H9 (cell line): ENCODE measurements at regions not wholly inside any gene's neighbourhood (a gene's known extent, or its start where the extent isn't known, plus 50 kb on each side); places are given as distances from the start of the nearest gene placed in this dataset.

Experiments
- DNase-seq: peaks from one replicate; pipeline ENCODE4 v3.0.0-alpha.2; 2017
- H2AFZ ChIP-seq: one replicate; pipeline ENCODE4 v1.6.1; 2013; ENCODE audit warnings: mild to moderate bottlenecking, low read length, control low read depth, moderate library complexity
- H2AK5ac ChIP-seq: 2 replicates; pipeline ENCODE4 v1.6.1; 2013; ENCODE audit warnings: low read length, control low read depth, mixed read lengths; ENCODE audit not compliant: insufficient read length
- H2BK120ac ChIP-seq: one replicate; pipeline ENCODE4 v1.6.1; 2013; ENCODE audit warnings: low read depth, mild to moderate bottlenecking, low read length, control low read depth, inconsistent platforms; ENCODE audit not compliant: poor library complexity, severe bottlenecking
- H2BK12ac ChIP-seq: 2 replicates; pipeline ENCODE4 v1.6.1; 2013; ENCODE audit warnings: low read length, control low read depth, mixed read lengths, low read depth; ENCODE audit not compliant: insufficient read length
- H2BK15ac ChIP-seq: 2 replicates; pipeline ENCODE4 v1.6.1; 2013; ENCODE audit warnings: low read depth, low read length, control low read depth
- H2BK20ac ChIP-seq: one replicate; pipeline ENCODE4 v1.6.1; 2013; ENCODE audit warnings: low read depth, mild to moderate bottlenecking, low read length, control low read depth, inconsistent platforms; ENCODE audit not compliant: poor library complexity, severe bottlenecking
- H2BK5ac ChIP-seq: 2 replicates; pipeline ENCODE4 v1.6.1; 2013; ENCODE audit warnings: low read length, control low read depth, mixed read lengths; ENCODE audit not compliant: insufficient read length
- H3K14ac ChIP-seq: 2 replicates; pipeline ENCODE4 v1.6.1; 2013; ENCODE audit warnings: low read length, control low read depth; ENCODE audit not compliant: insufficient read depth
- H3K18ac ChIP-seq: 2 replicates; pipeline ENCODE4 v1.6.1; 2013; ENCODE audit warnings: low read depth, mild to moderate bottlenecking, mixed read lengths, low read length, control low read depth; ENCODE audit not compliant: insufficient read length
- H3K23ac ChIP-seq: 2 replicates; pipeline ENCODE4 v1.6.1; 2013; ENCODE audit warnings: low read length, control low read depth, mixed read lengths, low read depth; ENCODE audit not compliant: insufficient read length
- H3K23me2 ChIP-seq: 2 replicates; pipeline ENCODE4 v1.6.1; 2013; ENCODE audit warnings: low read depth, mild to moderate bottlenecking, mixed read lengths, low read length, control low read depth; ENCODE audit not compliant: insufficient read length, poor library complexity, severe bottlenecking
- H3K27ac ChIP-seq: 2 replicates; pipeline ENCODE4 v1.5.1; 2013; ENCODE audit warnings: low read length, control low read depth, mixed read lengths, low read depth; ENCODE audit not compliant: insufficient read length
- H3K27me3 ChIP-seq: 2 replicates; pipeline ENCODE4 v1.6.1; 2013; ENCODE audit warnings: low read length, control low read depth, inconsistent platforms; ENCODE audit not compliant: insufficient read depth
- H3K4ac ChIP-seq: 2 replicates; pipeline ENCODE4 v1.6.1; 2013; ENCODE audit warnings: low read depth, mild to moderate bottlenecking, control low read depth, inconsistent platforms, low read length, moderate library complexity
- H3K4me1 ChIP-seq: 2 replicates; pipeline ENCODE4 v1.6.1; 2013; ENCODE audit warnings: low read length, control low read depth, inconsistent platforms; ENCODE audit not compliant: insufficient read depth
- H3K4me2 ChIP-seq: 2 replicates; pipeline ENCODE4 v1.6.1; 2013; ENCODE audit warnings: low read length, control low read depth, mixed read lengths; ENCODE audit not compliant: insufficient read length, insufficient read depth
- H3K56ac ChIP-seq: 2 replicates; pipeline ENCODE4 v1.6.1; 2013; ENCODE audit warnings: low read depth, mild to moderate bottlenecking, mixed read lengths, low read length, control low read depth; ENCODE audit not compliant: insufficient read length
- H3K79me1 ChIP-seq: 2 replicates; pipeline ENCODE4 v1.6.1; 2013; ENCODE audit warnings: low read depth, mild to moderate bottlenecking, moderate library complexity, low read length, control low read depth, inconsistent platforms; ENCODE audit not compliant: insufficient read depth, poor library complexity, severe bottlenecking
- H3K79me2 ChIP-seq: 2 replicates; pipeline ENCODE4 v1.6.1; 2013; ENCODE audit warnings: low read length, control low read depth, inconsistent platforms; ENCODE audit not compliant: insufficient read depth
- H3K9ac ChIP-seq: 2 replicates; pipeline ENCODE4 v1.6.1; 2013; ENCODE audit warnings: low read length, control low read depth, mixed read lengths; ENCODE audit not compliant: insufficient read length; ENCODE audit errors: extremely low read depth
- H3K9me3 ChIP-seq: one replicate; pipeline ENCODE4 v1.6.1; 2013; ENCODE audit warnings: low read depth, low read length, inconsistent platforms; ENCODE audit not compliant: control insufficient read depth
- H3T11ph ChIP-seq: one replicate; pipeline ENCODE4 v1.6.1; 2013; ENCODE audit warnings: mild to moderate bottlenecking, low read length, control low read depth, inconsistent platforms
- H4K20me1 ChIP-seq: one replicate; pipeline ENCODE4 v1.6.1; 2013; ENCODE audit not compliant: control insufficient read depth, insufficient read length, insufficient read depth
- H4K5ac ChIP-seq: 2 replicates; pipeline ENCODE4 v1.6.1; 2013; ENCODE audit warnings: low read depth, mild to moderate bottlenecking, mixed read lengths, low read length, control low read depth; ENCODE audit not compliant: insufficient read length
- H4K8ac ChIP-seq: replicated peaks from 2 replicates; pipeline ENCODE4 v1.6.1; 2013; ENCODE audit warnings: low read length, control low read depth, mixed read lengths, low read depth; ENCODE audit not compliant: insufficient read length
- H4K91ac ChIP-seq: 2 replicates; pipeline ENCODE4 v1.6.1; 2013; ENCODE audit warnings: low read depth, mild to moderate bottlenecking, moderate library complexity, mixed read lengths, low read length, control low read depth; ENCODE audit not compliant: insufficient read length
- H3K27ac Mint-ChIP-seq, 3 experiments: 2 replicates in 2 of 3; 3 replicates in 1 of 3; pipeline ENCODE4 v1.8.0; 2020 to 2021; ENCODE audit warnings: mixed read lengths in 3 of 3, mild to moderate bottlenecking in 1 of 3, moderate library complexity in 1 of 3
- H3K27me3 Mint-ChIP-seq: 2 replicates; pipeline ENCODE4 v1.8.0; 2021; ENCODE audit warnings: low read depth, mild to moderate bottlenecking, moderate library complexity, mixed read lengths
- H3K36me3 Mint-ChIP-seq, 3 experiments: 2 replicates in 2 of 3; 3 replicates in 1 of 3; pipeline ENCODE4 v1.8.0; 2020 to 2021; ENCODE audit warnings: low read depth in 3 of 3, mixed read lengths in 3 of 3; ENCODE audit not compliant: insufficient read depth in 1 of 3
- H3K4me1 Mint-ChIP-seq, 2 experiments: 2 replicates each; pipeline ENCODE4 v1.8.0; 2020; ENCODE audit warnings: mixed read lengths in 2 of 2
- H3K4me3 Mint-ChIP-seq, 2 experiments: 2 replicates in 1 of 2; 3 replicates in 1 of 2; pipeline ENCODE4 v1.8.0; 2020 to 2021; ENCODE audit warnings: mild to moderate bottlenecking in 2 of 2, mixed read lengths in 2 of 2, moderate library complexity in 1 of 2
- H3K9me3 Mint-ChIP-seq, 2 experiments: 2 replicates in 1 of 2; 3 replicates in 1 of 2; pipeline ENCODE4 v1.8.0; 2020; ENCODE audit warnings: mild to moderate bottlenecking in 2 of 2, mixed read lengths in 2 of 2, moderate library complexity in 1 of 2
- whole genome bisulfite sequencing: extraction: QIAGEN DNeasy Blood & Tissue Kit; methylation state at CpG from one replicate; pipeline ENCODE4 v1.1.7; 2013; ENCODE audit warnings: missing lambda C conversion rate, low lambda C conversion rate, mixed read lengths; ENCODE audit not compliant: insufficient read length; ENCODE audit errors: extremely low coverage; 5-methylcytosine and 5-hydroxymethylcytosine counted together
- TF ChIP-seq, protein P1 (sequence below): fragments of 200-600 bp; sonication (generic); conservative IDR thresholded peaks from 3 replicates; pipeline ENCODE4 v1.8.0; 2021; ENCODE audit warnings: antibody characterized with exemption, mild to moderate bottlenecking

DNA sequence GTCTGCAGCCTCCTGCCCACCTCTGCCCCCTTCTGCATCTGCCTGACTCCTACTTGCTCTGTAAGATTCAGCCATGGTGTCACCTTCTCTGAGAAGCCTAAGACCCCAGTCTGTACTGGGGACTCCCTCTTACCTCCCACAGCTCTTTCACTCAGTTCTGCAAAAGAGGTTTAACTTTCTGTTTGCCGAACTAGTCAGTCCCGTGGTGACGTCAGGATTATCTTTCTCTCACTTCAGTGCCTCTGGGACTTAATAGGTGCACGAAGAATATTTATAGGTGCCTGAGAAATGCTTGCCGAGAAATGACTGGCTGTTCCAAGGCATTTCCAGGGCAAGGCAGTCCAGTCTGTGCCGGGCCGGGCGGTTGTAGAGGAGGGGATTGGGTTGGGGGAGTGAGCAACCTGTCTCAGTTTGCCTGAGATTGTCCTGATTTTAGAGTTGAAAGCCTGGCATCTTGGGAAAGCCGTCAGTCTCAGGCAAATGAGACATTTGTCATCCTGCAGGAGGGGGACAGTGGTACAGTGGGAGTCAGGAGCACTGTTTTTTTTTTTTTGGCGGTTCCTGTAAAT lies 227.5 kb upstream of the NPVF start:
- Histone ChIP-seq H2BK120ac (no peak overlapping the region), H2BK15ac (no peak overlapping the region), H3K9ac (no peak overlapping the region), H3K4ac (no peak overlapping the region), H4K8ac (no peak overlapping the region), H2AK5ac (no peak overlapping the region), H3K27me3 (no peaks in the 10 kb centered on the region), H3K79me2 (no peaks in the 10 kb centered on the region), H3K9me3 (no peaks in the 10 kb centered on the region), H4K5ac (no peak overlapping the region), H4K91ac (no peak overlapping the region), H3K14ac (no peak overlapping the region; the same call in 1 of the 2 replicates), H3K4me2 (no peak overlapping the region), H4K20me1 (no peaks in the 10 kb centered on the region), H3T11ph (no peak overlapping the region), H3K18ac (no peak overlapping the region), H3K79me1 (no peaks in the 10 kb centered on the region), H2BK12ac (no peak overlapping the region), H3K23me2 (no peaks in the 10 kb centered on the region), H3K56ac (no peak overlapping the region), H2AFZ (no peak overlapping the region), H2BK5ac (no peak overlapping the region), H3K4me1 (no peaks in the 10 kb centered on the region), H2BK20ac (no peak overlapping the region), H3K27ac (no peak overlapping the region), H3K23ac (no peak overlapping the region)
- TF ChIP-seq, protein P1, sequence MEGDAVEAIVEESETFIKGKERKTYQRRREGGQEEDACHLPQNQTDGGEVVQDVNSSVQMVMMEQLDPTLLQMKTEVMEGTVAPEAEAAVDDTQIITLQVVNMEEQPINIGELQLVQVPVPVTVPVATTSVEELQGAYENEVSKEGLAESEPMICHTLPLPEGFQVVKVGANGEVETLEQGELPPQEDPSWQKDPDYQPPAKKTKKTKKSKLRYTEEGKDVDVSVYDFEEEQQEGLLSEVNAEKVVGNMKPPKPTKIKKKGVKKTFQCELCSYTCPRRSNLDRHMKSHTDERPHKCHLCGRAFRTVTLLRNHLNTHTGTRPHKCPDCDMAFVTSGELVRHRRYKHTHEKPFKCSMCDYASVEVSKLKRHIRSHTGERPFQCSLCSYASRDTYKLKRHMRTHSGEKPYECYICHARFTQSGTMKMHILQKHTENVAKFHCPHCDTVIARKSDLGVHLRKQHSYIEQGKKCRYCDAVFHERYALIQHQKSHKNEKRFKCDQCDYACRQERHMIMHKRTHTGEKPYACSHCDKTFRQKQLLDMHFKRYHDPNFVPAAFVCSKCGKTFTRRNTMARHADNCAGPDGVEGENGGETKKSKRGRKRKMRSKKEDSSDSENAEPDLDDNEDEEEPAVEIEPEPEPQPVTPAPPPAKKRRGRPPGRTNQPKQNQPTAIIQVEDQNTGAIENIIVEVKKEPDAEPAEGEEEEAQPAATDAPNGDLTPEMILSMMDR, result no peak
- no peaks in the 10 kb centered on the region for H3K9me3 Mint-ChIP-seq
- H3K27me3 Mint-ChIP-seq, result peaks cover 6% of the 10 kb centered on the region
- no peak for DNase-seq
- peak overlapping the region in 1 of 3 experiments; percentile 81; a peak in 2 of 7 replicates for H3K27ac Mint-ChIP-seq
- WGBS, result no CpG with 5 or more reads among the region's 10 CpGs
- H3K36me3 Mint-ChIP-seq, result no peaks in the 10 kb centered on the region
- no peak overlapping the region for H3K4me3 Mint-ChIP-seq
- peaks cover 7 to 9% of the 10 kb centered on the region in 2 experiments for H3K4me1 Mint-ChIP-seq
